ENCODE measurements at regions not wholly inside any gene's neighbourhood (a gene's known extent, or its start where the extent isn't known, plus 50 kb on each side); places are given as distances from the start of the nearest gene placed in this dataset.

GRCh38 chr2:175362331-175362730, 180.8 kb upstream of the ATP5MC3 start:
- Histone ChIP-seq H3K9me3 (ENCODE audit: control insufficient read depth in 4 of 4, low read length in 3 of 4) (no peaks in the 10 kb centered on the region), H3K9ac (ENCODE audit: low read depth in 1 of 2, low read length in 2 of 2) (no peak overlapping the region), H3K4me1 (ENCODE audit: control insufficient read depth in 4 of 4, insufficient read depth in 4 of 4, low read length in 3 of 4) (no peaks in the 10 kb centered on the region), H3K27ac (ENCODE audit: low read depth in 1 of 2, low read length in 2 of 2) (no peak overlapping the region), H3K27me3 (ENCODE audit: control insufficient read depth in 4 of 4, insufficient read depth in 4 of 4, low read length in 3 of 4) (peaks cover 0 to 6% (median 2%) of the 10 kb centered on the region in 4 donors), H3K4me3 (ENCODE audit: low read depth in 1 of 3, low read length in 3 of 3) (no peak overlapping the region), H3K36me3 (ENCODE audit: control insufficient read depth in 4 of 4, insufficient read depth in 3 of 4, low read depth in 1 of 4, low read length in 3 of 4) (no peaks in the 10 kb centered on the region)
- no peak for DNase-seq (ENCODE audit: low spot score)
- TF ChIP-seq RAD21 (IDR thresholded peaks at IDR 0.05) (no peak), REST (IDR thresholded peaks at IDR 0.05) (no peak), YY1 (IDR thresholded peaks at IDR 0.05) (no peak), SP1 (IDR thresholded peaks at IDR 0.05) (no peak), TAF1 (conservative IDR thresholded peaks at IDR 0.05) (no peak), GABPA (IDR thresholded peaks at IDR 0.05 in 1 of 2, conservative IDR thresholded peaks at IDR 0.05 in 1 of 2) (no peak), ATF3 (IDR thresholded peaks at IDR 0.05) (no peak), FOXA1 (IDR thresholded peaks at IDR 0.05) (no peak), HNF4G (IDR thresholded peaks at IDR 0.05) (no peak), RXRA (IDR thresholded peaks at IDR 0.05) (no peak), JUND (IDR thresholded peaks at IDR 0.05) (no peak), NR2F2 (IDR thresholded peaks at IDR 0.05) (no peak)
- TF ChIP-seq, protein P1, sequence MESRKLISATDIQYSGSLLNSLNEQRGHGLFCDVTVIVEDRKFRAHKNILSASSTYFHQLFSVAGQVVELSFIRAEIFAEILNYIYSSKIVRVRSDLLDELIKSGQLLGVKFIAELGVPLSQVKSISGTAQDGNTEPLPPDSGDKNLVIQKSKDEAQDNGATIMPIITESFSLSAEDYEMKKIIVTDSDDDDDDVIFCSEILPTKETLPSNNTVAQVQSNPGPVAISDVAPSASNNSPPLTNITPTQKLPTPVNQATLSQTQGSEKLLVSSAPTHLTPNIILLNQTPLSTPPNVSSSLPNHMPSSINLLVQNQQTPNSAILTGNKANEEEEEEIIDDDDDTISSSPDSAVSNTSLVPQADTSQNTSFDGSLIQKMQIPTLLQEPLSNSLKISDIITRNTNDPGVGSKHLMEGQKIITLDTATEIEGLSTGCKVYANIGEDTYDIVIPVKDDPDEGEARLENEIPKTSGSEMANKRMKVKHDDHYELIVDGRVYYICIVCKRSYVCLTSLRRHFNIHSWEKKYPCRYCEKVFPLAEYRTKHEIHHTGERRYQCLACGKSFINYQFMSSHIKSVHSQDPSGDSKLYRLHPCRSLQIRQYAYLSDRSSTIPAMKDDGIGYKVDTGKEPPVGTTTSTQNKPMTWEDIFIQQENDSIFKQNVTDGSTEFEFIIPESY (IDR thresholded peaks at IDR 0.05): no peak
- TF ChIP-seq, protein P2, sequence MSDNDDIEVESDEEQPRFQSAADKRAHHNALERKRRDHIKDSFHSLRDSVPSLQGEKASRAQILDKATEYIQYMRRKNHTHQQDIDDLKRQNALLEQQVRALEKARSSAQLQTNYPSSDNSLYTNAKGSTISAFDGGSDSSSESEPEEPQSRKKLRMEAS (IDR thresholded peaks at IDR 0.05): no peak
- TF ChIP-seq, protein P3, sequence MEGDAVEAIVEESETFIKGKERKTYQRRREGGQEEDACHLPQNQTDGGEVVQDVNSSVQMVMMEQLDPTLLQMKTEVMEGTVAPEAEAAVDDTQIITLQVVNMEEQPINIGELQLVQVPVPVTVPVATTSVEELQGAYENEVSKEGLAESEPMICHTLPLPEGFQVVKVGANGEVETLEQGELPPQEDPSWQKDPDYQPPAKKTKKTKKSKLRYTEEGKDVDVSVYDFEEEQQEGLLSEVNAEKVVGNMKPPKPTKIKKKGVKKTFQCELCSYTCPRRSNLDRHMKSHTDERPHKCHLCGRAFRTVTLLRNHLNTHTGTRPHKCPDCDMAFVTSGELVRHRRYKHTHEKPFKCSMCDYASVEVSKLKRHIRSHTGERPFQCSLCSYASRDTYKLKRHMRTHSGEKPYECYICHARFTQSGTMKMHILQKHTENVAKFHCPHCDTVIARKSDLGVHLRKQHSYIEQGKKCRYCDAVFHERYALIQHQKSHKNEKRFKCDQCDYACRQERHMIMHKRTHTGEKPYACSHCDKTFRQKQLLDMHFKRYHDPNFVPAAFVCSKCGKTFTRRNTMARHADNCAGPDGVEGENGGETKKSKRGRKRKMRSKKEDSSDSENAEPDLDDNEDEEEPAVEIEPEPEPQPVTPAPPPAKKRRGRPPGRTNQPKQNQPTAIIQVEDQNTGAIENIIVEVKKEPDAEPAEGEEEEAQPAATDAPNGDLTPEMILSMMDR (IDR thresholded peaks at IDR 0.05; ENCODE audit: low read depth, low read length, missing input control): no peak
- 89% methylated on average over 4 of the region's 4 CpGs for WGBS

DNA sequence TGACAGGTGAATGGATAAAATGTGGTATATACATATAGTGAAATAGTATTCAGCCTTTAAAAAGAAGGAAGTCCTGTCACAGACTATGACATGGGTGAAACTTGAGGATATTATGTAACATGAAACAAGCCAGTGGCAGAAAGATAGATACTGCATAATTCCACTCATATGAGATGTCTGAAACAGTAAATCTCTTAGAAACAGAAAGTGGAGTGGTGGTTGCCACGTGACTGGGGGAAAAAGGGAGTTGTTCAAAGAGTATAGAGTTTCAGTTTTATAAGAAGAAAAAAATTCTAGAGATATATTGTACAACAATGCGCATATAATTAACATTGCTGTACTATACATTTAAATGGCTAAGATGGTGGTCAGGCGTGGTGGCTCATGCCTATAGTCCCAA, 178.2 kb upstream of the ATP5MC3 start:
- Histone ChIP-seq H3K4me3 (ENCODE audit: low read depth in 1 of 3, low read length in 3 of 3) (no peak overlapping the region), H3K9ac (ENCODE audit: low read depth in 1 of 2, low read length in 2 of 2) (no peak overlapping the region), H3K27ac (ENCODE audit: low read depth in 1 of 2, low read length in 2 of 2) (no peak overlapping the region), H3K4me1 (ENCODE audit: control insufficient read depth in 4 of 4, insufficient read depth in 4 of 4, low read length in 3 of 4) (no peaks in the 10 kb centered on the region), H3K9me3 (ENCODE audit: control insufficient read depth in 4 of 4, low read length in 3 of 4) (no peaks in the 10 kb centered on the region), H3K36me3 (ENCODE audit: control insufficient read depth in 4 of 4, insufficient read depth in 3 of 4, low read depth in 1 of 4, low read length in 3 of 4) (no peaks in the 10 kb centered on the region), H3K27me3 (ENCODE audit: control insufficient read depth in 4 of 4, insufficient read depth in 4 of 4, low read length in 3 of 4) (peaks cover 0 to 6% (median 2%) of the 10 kb centered on the region in 4 donors)
- TF ChIP-seq, protein P2 (IDR thresholded peaks at IDR 0.05): no peak
- TF ChIP-seq FOXA2 (IDR thresholded peaks at IDR 0.05) (no peak), SP1 (IDR thresholded peaks at IDR 0.05) (no peak)
- TF ChIP-seq, protein P3 (IDR thresholded peaks at IDR 0.05; ENCODE audit: low read depth, low read length, missing input control): no peak
- 74% methylated on average over 3 of the region's 3 CpGs for WGBS
- no peak for DNase-seq (ENCODE audit: low spot score)
